ENCODE measurements at regions not wholly inside any gene's neighbourhood (a gene's known extent, or its start where the extent isn't known, plus 50 kb on each side); places are given as distances from the start of the nearest gene placed in this dataset.

- no peak for TF ChIP-seq CTCF (conservative IDR thresholded peaks at IDR 0.05; ENCODE audit: low read depth, low read length)
- no peak for DNase-seq (ENCODE audit: low read depth)
- H3K4me3 ChIP-seq (ENCODE audit: low read length), result no peak overlapping the region
These were observed 127.7 kb downstream of the DACT1 start for GRCh38 chr14:58765418-58765831.

- no peak for DNase-seq (ENCODE audit: low read depth)
- no peak overlapping the region for H3K4me3 ChIP-seq (ENCODE audit: low read length)
- TF ChIP-seq CTCF (conservative IDR thresholded peaks at IDR 0.05; ENCODE audit: low read depth, low read length), result no peak
These were observed 128.1 kb downstream of the DACT1 start for GRCh38 chr14:58765843-58766242.

GRCh38 chr14:58769011-58769643, 131.4 kb downstream of the DACT1 start:
- DNase-seq (ENCODE audit: low read depth), result no peak
- TF ChIP-seq CTCF (conservative IDR thresholded peaks at IDR 0.05; ENCODE audit: low read depth, low read length), result no peak
- no peak overlapping the region for H3K4me3 ChIP-seq (ENCODE audit: low read length)

DNA sequence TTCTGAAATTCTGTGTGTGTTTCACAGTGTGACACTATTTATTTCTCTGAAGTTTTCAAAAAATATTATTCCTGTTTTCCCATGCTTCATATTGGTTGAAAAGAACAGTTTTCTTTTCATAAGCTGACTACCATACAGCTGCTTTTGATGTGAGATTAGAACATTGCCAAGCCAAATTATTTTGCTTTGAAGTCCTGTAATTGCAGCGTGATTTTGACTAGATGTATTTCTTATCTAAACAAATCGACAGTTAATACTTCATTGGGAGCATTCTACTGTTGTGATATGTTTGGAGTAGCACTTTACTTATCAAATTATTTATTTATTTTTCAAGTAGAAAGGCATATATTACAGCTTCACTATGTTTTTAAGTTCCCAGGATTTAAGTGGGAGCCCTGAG, 132.0 kb downstream of the DACT1 start:
- no peak for TF ChIP-seq CTCF (conservative IDR thresholded peaks at IDR 0.05; ENCODE audit: low read depth, low read length)

GRCh38 chr14:58770491-58770982, 132.8 kb downstream of the DACT1 start:
- DNase-seq (ENCODE audit: low read depth), result no peak
- no peak for TF ChIP-seq CTCF (conservative IDR thresholded peaks at IDR 0.05; ENCODE audit: low read depth, low read length)
- no peak overlapping the region for H3K4me3 ChIP-seq (ENCODE audit: low read length)

More for the DNA sequence above, 132.0 kb downstream of the DACT1 start:
- no peak overlapping the region for H3K4me3 ChIP-seq (ENCODE audit: low read length)
- no peak for DNase-seq (ENCODE audit: low read depth)

GRCh38 chr14:58771016-58771415, 133.3 kb downstream of the DACT1 start:
- H3K4me3 ChIP-seq (ENCODE audit: low read length), result no peak overlapping the region
- DNase-seq (ENCODE audit: low read depth), result no peak
- TF ChIP-seq CTCF (conservative IDR thresholded peaks at IDR 0.05; ENCODE audit: low read depth, low read length), result no peak

GRCh38 chr14:58772116-58772515, 134.4 kb downstream of the DACT1 start:
- no peak overlapping the region for H3K4me3 ChIP-seq (ENCODE audit: low read length)
- DNase-seq (ENCODE audit: low read depth), result no peak
- TF ChIP-seq CTCF (conservative IDR thresholded peaks at IDR 0.05; ENCODE audit: low read depth, low read length), result no peak

Data from retinal pigment epithelial cell (primary cell).